ENCODE measurements at regions not wholly inside any gene's neighbourhood (a gene's known extent, or its start where the extent isn't known, plus 50 kb on each side); places are given as distances from the start of the nearest gene placed in this dataset.

GRCh38 chr1:219778793-219779369, 149.5 kb downstream of the SLC30A10 start:
- Mint-ChIP-seq H3K4me1 (peaks cover 4 to 5% (median 4%) of the 10 kb centered on the region in 3 donors), H3K36me3 (no peaks in the 10 kb centered on the region), H3K27me3 (peaks cover 10 to 17% (median 13%) of the 10 kb centered on the region in 3 donors), H3K9me3 (peaks cover 0 to 11% (median 5%) of the 10 kb centered on the region in 7 donors), H3K4me3 (no peak overlapping the region), H3K27ac (no peak overlapping the region)
- DNase-seq (no peak), ATAC-seq (ENCODE audit: low read depth in 2 of 2) (no peak)

DNA sequence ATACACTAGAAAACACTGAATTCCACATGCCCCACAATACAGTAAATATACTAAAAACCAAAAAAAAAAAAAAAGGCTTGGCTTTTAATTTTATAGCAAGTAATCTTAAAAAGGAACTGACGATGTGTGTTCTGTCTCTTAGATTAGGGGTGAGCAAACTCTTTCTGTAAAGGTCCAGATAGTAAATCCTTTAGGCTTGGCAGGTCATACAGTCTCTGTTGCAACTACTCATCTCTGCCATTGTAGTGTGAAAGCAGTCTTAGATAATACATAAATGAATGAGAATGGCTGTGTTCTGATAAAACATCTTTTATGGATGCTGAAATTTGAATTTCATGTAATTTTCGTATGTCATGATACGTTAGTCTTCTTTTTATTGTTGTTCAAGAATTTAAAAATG, 150.2 kb downstream of the SLC30A10 start:
- no peak overlapping the region for H3K4me3 Mint-ChIP-seq
- H3K4me1 Mint-ChIP-seq: peaks cover 9 to 12% (median 10%) of the 10 kb centered on the region in 3 donors
- H3K27ac Mint-ChIP-seq: no peak overlapping the region
- ATAC-seq (ENCODE audit: low read depth in 2 of 2) (no peak), DNase-seq (no peak)
- H3K27me3 Mint-ChIP-seq: peaks cover 4 to 13% (median 10%) of the 10 kb centered on the region in 3 donors
- peaks cover 3 to 11% (median 6%) of the 10 kb centered on the region in 7 donors for H3K9me3 Mint-ChIP-seq
- H3K36me3 Mint-ChIP-seq: no peaks in the 10 kb centered on the region

- no peak overlapping the region for H3K4me3 Mint-ChIP-seq
- no peak for DNase-seq
- peaks cover 10 to 12% (median 11%) of the 10 kb centered on the region in 3 donors for H3K4me1 Mint-ChIP-seq
- peaks cover 6 to 13% (median 9%) of the 10 kb centered on the region in 7 donors for H3K9me3 Mint-ChIP-seq
- H3K36me3 Mint-ChIP-seq: no peaks in the 10 kb centered on the region
- H3K27me3 Mint-ChIP-seq: peaks cover 0 to 4% (median 0%) of the 10 kb centered on the region in 3 donors
- no peak overlapping the region for H3K27ac Mint-ChIP-seq
- ATAC-seq (ENCODE audit: low read depth in 2 of 2): no peak
Measured at GRCh38 chr1:219774386-219774785, 154.0 kb downstream of the SLC30A10 start.

GRCh38 chr1:219773775-219774174, 154.6 kb downstream of the SLC30A10 start:
- Mint-ChIP-seq H3K27me3 (no peaks in the 10 kb centered on the region), H3K36me3 (no peaks in the 10 kb centered on the region), H3K4me3 (peak overlapping the region in 1 of 8 donors; percentile 7), H3K4me1 (peaks cover 10 to 12% (median 11%) of the 10 kb centered on the region in 3 donors), H3K9me3 (peaks cover 8 to 15% (median 12%) of the 10 kb centered on the region in 7 donors), H3K27ac (peak overlapping the region in 1 of 6 donors; percentile 5)
- ATAC-seq (ENCODE audit: low read depth in 2 of 2) (peak; percentile 52 to 74), DNase-seq (peak; percentile 3)

DNA sequence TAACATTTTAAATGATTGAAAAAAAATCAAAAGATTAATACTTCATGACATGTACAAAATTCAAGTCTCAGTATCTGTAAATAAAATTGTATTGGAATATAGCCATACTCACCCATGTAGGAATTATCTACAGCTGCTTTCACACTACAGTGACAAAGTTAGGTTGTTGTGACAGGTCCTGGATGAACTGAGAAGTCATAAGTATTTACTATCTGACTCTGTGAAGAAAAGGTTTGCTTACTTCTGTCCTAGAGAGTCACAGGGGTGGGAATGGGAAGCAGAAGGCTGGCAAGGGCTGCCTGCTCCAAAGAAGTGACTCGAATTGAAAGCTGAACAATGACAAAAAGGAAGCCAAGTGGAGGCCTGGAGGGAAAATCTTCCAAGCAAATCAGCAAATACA, 155.2 kb downstream of the SLC30A10 start:
- Mint-ChIP-seq H3K4me3 (peak overlapping the region in 2 of 8 donors; percentile 20 to 44), H3K27me3 (no peaks in the 10 kb centered on the region), H3K4me1 (peaks cover 10 to 12% (median 11%) of the 10 kb centered on the region in 3 donors), H3K36me3 (no peaks in the 10 kb centered on the region), H3K9me3 (peaks cover 8 to 21% (median 14%) of the 10 kb centered on the region in 7 donors), H3K27ac (peak overlapping the region in 1 of 6 donors; percentile 96)
- no peak for ATAC-seq (ENCODE audit: low read depth in 2 of 2)
- no peak for DNase-seq

- Mint-ChIP-seq H3K27ac (peak overlapping the region in 1 of 6 donors; percentile 26), H3K9me3 (peaks cover 8 to 26% (median 15%) of the 10 kb centered on the region in 7 donors), H3K27me3 (no peaks in the 10 kb centered on the region), H3K36me3 (no peaks in the 10 kb centered on the region), H3K4me1 (peaks cover 10 to 12% (median 11%) of the 10 kb centered on the region in 3 donors), H3K4me3 (no peak overlapping the region)
- no peak for ATAC-seq (ENCODE audit: low read depth in 2 of 2)
- DNase-seq: no peak
Measured at GRCh38 chr1:219772265-219773036, 155.9 kb downstream of the SLC30A10 start.

GRCh38 chr1:219771080-219771479, 157.3 kb downstream of the SLC30A10 start:
- ATAC-seq (ENCODE audit: low read depth in 2 of 2) (no peak), DNase-seq (no peak)
- Mint-ChIP-seq H3K27ac (no peak overlapping the region), H3K4me3 (no peak overlapping the region), H3K4me1 (peaks cover 10 to 12% (median 11%) of the 10 kb centered on the region in 3 donors), H3K27me3 (no peaks in the 10 kb centered on the region), H3K36me3 (no peaks in the 10 kb centered on the region), H3K9me3 (peaks cover 9 to 27% (median 20%) of the 10 kb centered on the region in 7 donors)

DNA sequence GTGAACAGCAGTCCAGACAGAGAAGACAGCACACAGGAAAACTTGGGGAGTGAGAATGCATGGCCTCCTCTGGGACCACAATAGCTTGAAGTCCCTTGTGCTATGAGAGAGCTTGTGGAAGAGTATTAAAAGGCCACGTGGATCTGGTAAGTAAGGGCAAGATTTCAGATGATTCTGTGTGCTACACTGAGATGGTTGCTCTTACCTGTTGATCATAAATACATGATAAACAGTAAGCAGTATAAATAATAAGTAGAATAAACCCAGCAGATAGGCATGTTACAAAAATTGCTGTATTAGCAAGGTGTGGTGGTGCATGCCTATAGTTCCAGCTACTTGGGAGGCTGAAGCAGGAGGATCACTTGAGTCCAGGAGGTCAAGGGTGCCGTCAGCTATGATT, 150.4 kb upstream of the ZC3H11B start:
- H3K9me3 Mint-ChIP-seq: peaks cover 3 to 16% (median 6%) of the 10 kb centered on the region in 7 donors

DNA sequence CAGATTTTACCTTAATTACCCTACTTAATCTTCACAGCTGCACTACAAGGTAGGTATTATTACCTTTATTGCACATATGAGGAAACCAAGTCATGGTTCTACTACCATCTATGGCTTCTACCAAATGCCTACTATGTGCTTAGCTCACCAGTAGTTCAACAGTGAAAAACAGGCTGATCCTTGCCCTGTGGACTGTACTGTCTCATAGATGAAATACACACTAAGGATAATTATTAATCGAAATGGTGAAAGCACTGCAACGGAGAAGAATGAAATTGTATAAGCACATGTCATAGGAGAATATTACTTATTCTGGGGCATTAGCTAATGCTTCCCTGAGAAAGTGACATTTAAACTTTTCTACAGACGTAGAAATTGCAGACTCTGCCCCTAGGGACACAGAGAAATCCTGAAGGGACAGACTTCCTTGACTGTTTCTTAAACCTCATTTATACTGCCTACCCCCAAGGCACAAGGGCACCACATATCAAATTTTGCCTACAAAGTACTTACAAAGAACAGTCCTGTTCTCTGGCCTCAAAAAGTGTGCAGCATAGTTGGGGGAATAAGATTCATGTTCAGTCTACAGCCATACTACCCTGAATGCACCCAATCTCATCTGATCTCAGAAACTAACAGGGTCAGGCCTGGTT, 148.4 kb upstream of the ZC3H11B start:
- Mint-ChIP-seq H3K36me3 (no peaks in the 10 kb centered on the region), H3K27me3 (peaks cover 6 to 13% (median 8%) of the 10 kb centered on the region in 3 donors), H3K27ac (no peak overlapping the region), H3K4me3 (no peak overlapping the region), H3K4me1 (no peaks in the 10 kb centered on the region), H3K9me3 (peaks cover 0 to 12% (median 5%) of the 10 kb centered on the region in 7 donors)
- ATAC-seq (ENCODE audit: low read depth in 2 of 2): no peak
- DNase-seq: no peak

More for the DNA sequence above, 150.4 kb upstream of the ZC3H11B start:
- no peak for ATAC-seq (ENCODE audit: low read depth in 2 of 2)
- DNase-seq: no peak
- Mint-ChIP-seq H3K4me3 (no peak overlapping the region), H3K27me3 (peaks cover 3 to 11% (median 6%) of the 10 kb centered on the region in 3 donors), H3K36me3 (no peaks in the 10 kb centered on the region), H3K4me1 (no peaks in the 10 kb centered on the region), H3K27ac (no peak overlapping the region)

DNA sequence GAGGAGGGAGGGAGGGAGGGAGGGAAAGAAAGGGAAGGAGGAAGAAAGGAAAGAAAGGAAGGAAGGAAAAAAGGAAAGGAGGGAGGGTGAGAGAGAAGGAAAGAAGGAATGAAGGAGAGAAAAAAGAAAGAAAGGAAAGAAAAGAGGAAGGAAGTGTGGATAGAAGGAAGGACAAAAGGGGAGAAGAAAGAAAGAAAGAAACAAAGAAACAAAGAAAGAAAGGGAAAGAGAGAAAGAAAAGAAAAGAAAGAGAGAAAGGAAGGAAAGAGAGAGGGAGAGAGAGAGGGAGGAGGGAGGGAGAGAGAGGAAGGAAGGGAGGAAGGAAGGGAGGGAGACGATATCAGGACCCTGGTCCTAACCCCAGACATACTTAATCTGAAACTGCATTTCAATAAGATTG, 146.2 kb upstream of the ZC3H11B start:
- Mint-ChIP-seq H3K4me1 (no peaks in the 10 kb centered on the region), H3K9me3 (peaks cover 0 to 12% (median 4%) of the 10 kb centered on the region in 7 donors), H3K27me3 (peaks cover 6 to 13% (median 8%) of the 10 kb centered on the region in 3 donors), H3K27ac (no peak overlapping the region), H3K36me3 (no peaks in the 10 kb centered on the region), H3K4me3 (no peak overlapping the region)
- ATAC-seq (ENCODE audit: low read depth in 2 of 2): no peak
- no peak for DNase-seq

- Mint-ChIP-seq H3K9me3 (peaks cover 0 to 7% (median 0%) of the 10 kb centered on the region in 7 donors), H3K36me3 (no peaks in the 10 kb centered on the region), H3K27me3 (peaks cover 5 to 13% (median 6%) of the 10 kb centered on the region in 3 donors), H3K4me1 (no peaks in the 10 kb centered on the region), H3K27ac (no peak overlapping the region), H3K4me3 (no peak overlapping the region)
- no peak for ATAC-seq (ENCODE audit: low read depth in 2 of 2)
- DNase-seq: no peak
Measured at GRCh38 chr1:219757890-219758289, 145.0 kb upstream of the ZC3H11B start.

DNA sequence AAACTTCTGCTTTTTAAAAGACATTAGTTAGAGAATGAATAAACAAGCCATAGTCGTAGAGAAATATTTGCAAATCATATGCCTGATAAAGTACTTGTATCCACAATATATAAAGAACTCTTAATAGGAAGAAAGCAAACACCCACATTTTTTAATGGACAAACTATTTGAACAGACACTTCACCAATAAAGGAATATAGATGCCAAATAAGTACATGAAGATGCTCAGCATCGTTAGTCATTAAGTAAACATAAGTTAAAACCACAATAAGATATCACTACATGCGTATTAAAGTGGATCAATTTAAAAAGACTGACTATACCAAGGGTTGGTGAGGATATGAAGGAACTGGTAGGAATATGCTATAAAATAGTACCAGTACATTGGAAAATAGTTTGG, 142.3 kb upstream of the ZC3H11B start:
- Mint-ChIP-seq H3K9me3 (peaks cover 0 to 7% (median 2%) of the 10 kb centered on the region in 7 donors), H3K4me1 (no peaks in the 10 kb centered on the region), H3K36me3 (no peaks in the 10 kb centered on the region), H3K4me3 (no peak overlapping the region), H3K27me3 (peaks cover 5 to 13% (median 11%) of the 10 kb centered on the region in 3 donors), H3K27ac (no peak overlapping the region)
- DNase-seq: no peak
- ATAC-seq (ENCODE audit: low read depth in 2 of 2): no peak

GRCh38 chr1:219754767-219755166, 141.9 kb upstream of the ZC3H11B start:
- no peak overlapping the region for H3K4me3 Mint-ChIP-seq
- H3K4me1 Mint-ChIP-seq: no peaks in the 10 kb centered on the region

More at GRCh38 chr1:219754767-219755166, 141.9 kb upstream of the ZC3H11B start:
- Mint-ChIP-seq H3K36me3 (no peaks in the 10 kb centered on the region), H3K9me3 (peaks cover 0 to 7% (median 2%) of the 10 kb centered on the region in 7 donors), H3K27ac (no peak overlapping the region), H3K27me3 (peaks cover 5 to 13% (median 11%) of the 10 kb centered on the region in 3 donors)
- ATAC-seq (ENCODE audit: low read depth in 2 of 2) (no peak), DNase-seq (no peak)
